ENCODE measurements at regions not wholly inside any gene's neighbourhood (a gene's known extent, or its start where the extent isn't known, plus 50 kb on each side); places are given as distances from the start of the nearest gene placed in this dataset.

DNA sequence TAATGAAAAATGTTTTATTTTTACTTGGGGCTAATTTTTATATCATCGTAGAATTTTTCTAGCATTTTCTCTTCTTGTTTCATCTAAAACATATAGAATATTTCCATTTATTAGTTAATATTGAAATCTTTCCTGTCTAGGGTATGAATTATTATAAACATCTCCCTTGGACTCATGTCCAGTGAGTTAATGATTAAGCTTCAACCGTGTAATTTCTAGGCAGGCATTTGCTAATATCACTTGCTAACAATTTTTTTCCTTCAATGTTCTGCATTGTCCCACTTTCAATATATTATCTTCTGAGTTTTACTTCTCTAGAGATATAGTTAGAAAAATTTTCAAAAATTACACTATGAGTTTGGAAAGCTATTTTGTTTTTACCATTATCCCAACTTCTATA lies 1371.6 kb upstream of the EPHA6 start:
- Histone ChIP-seq H3K4me3 (ENCODE audit: low read length in 2 of 2) (no peak overlapping the region), H3K27ac (ENCODE audit: low read depth in 2 of 2, low read length in 2 of 2) (no peak overlapping the region), H3K27me3 (ENCODE audit: control insufficient read depth in 2 of 2, insufficient read depth in 2 of 2, low read length in 2 of 2) (no peaks in the 10 kb centered on the region), H3K4me1 (ENCODE audit: control insufficient read depth in 2 of 2, insufficient read depth in 2 of 2, low read length in 2 of 2) (no peaks in the 10 kb centered on the region), H3K9me3 (ENCODE audit: control insufficient read depth in 2 of 2, low read length in 2 of 2) (no peaks in the 10 kb centered on the region), H3K36me3 (ENCODE audit: control insufficient read depth in 2 of 2, insufficient read depth in 2 of 2, low read length in 2 of 2) (no peaks in the 10 kb centered on the region), H3K9ac (ENCODE audit: low read depth in 1 of 2, low read length in 2 of 2) (no peak overlapping the region)

DNA sequence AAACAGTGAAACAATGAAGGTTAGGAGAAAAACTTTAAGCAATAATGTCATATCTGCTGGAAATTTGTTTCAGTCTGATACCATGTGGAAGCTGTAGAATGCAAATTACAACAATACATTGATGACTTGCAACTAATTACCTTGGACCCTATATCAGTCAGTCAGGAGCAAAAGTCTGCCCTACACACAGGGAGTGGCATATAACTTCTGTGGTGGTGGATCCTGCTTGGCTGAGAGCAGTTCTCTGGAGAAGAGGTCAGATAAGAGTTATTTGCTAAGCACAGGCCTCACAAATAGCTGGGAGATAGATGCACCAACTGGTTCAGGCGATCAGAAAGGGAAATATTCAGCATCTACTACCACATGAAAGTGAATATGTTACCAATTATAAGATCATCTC lies 1364.6 kb upstream of the EPHA6 start:
- Histone ChIP-seq H3K27ac (ENCODE audit: low read depth in 2 of 2, low read length in 2 of 2) (no peak overlapping the region), H3K27me3 (ENCODE audit: control insufficient read depth in 2 of 2, insufficient read depth in 2 of 2, low read length in 2 of 2) (no peaks in the 10 kb centered on the region), H3K4me3 (ENCODE audit: low read length in 2 of 2) (no peak overlapping the region), H3K4me1 (ENCODE audit: control insufficient read depth in 2 of 2, insufficient read depth in 2 of 2, low read length in 2 of 2) (no peaks in the 10 kb centered on the region), H3K9me3 (ENCODE audit: control insufficient read depth in 2 of 2, low read length in 2 of 2) (no peaks in the 10 kb centered on the region), H3K9ac (ENCODE audit: low read depth in 1 of 2, low read length in 2 of 2) (no peak overlapping the region), H3K36me3 (ENCODE audit: control insufficient read depth in 2 of 2, insufficient read depth in 2 of 2, low read length in 2 of 2) (no peaks in the 10 kb centered on the region)

DNA sequence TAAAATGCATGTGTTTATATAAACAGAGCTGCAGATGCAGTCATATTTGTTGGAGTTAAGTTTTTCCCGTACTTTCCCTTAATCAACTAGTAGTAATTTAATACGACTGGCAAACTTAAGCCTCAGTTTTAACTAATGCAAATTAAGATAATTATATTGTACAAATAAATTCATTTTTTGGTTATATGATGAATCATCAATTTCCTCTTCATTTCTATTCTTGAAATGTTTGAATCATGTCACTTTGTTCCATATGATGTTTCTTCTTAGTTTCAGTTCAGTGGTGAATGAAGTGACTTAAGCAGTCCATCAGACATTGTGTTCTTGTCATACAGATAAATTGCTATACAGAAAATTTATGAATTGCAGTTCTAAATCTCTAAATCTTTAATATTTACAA lies 1361.2 kb upstream of the EPHA6 start:
- Histone ChIP-seq H3K4me3 (ENCODE audit: low read length in 2 of 2) (no peak overlapping the region), H3K36me3 (ENCODE audit: control insufficient read depth in 2 of 2, insufficient read depth in 2 of 2, low read length in 2 of 2) (no peaks in the 10 kb centered on the region), H3K9me3 (ENCODE audit: control insufficient read depth in 2 of 2, low read length in 2 of 2) (no peaks in the 10 kb centered on the region), H3K27me3 (ENCODE audit: control insufficient read depth in 2 of 2, insufficient read depth in 2 of 2, low read length in 2 of 2) (no peaks in the 10 kb centered on the region), H3K27ac (ENCODE audit: low read depth in 2 of 2, low read length in 2 of 2) (no peak overlapping the region), H3K9ac (ENCODE audit: low read depth in 1 of 2, low read length in 2 of 2) (no peak overlapping the region), H3K4me1 (ENCODE audit: control insufficient read depth in 2 of 2, insufficient read depth in 2 of 2, low read length in 2 of 2) (no peaks in the 10 kb centered on the region)

DNA sequence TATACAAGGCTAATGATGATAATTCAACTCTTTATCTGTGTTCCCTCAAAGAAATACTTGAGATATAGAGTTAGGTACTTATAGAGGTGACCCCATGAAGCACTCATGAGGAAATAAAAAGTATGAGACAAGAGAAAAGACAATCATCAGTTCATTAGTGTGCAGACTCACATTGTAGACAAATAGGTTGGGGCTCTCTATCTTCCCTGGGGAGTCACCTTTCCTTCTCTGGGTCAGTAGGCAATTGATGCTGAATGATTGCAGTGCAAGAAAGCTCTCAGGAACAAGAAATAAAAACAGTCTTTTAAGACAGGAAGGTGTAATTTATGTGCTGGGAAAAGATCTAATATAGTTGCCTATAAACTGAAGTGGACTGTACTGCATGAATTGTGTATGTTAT lies 1357.6 kb upstream of the EPHA6 start:
- Histone ChIP-seq H3K9me3 (ENCODE audit: control insufficient read depth in 2 of 2, low read length in 2 of 2) (no peaks in the 10 kb centered on the region), H3K4me3 (ENCODE audit: low read length in 2 of 2) (no peak overlapping the region), H3K9ac (ENCODE audit: low read depth in 1 of 2, low read length in 2 of 2) (no peak overlapping the region), H3K36me3 (ENCODE audit: control insufficient read depth in 2 of 2, insufficient read depth in 2 of 2, low read length in 2 of 2) (no peaks in the 10 kb centered on the region), H3K27ac (ENCODE audit: low read depth in 2 of 2, low read length in 2 of 2) (no peak overlapping the region), H3K27me3 (ENCODE audit: control insufficient read depth in 2 of 2, insufficient read depth in 2 of 2, low read length in 2 of 2) (no peaks in the 10 kb centered on the region), H3K4me1 (ENCODE audit: control insufficient read depth in 2 of 2, insufficient read depth in 2 of 2, low read length in 2 of 2) (no peaks in the 10 kb centered on the region)

DNA sequence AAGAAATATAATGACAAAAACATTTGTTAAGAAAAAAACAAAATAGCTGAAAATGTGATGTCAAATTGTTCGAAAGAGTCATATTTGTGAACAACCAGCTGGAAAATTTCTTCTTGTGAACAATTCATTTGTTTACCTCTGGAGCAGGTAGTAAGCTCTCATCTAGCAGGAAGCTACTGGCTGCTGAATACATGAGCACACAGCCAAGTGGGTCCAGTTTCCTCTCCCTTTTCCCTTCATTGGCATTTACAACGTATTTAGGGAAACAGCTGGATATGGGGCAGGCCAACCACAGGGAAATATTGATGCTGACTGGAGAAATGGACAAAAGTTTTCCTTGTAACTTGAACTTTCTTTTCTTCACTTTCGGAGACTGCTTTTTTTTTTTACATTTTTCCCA lies 1354.7 kb upstream of the EPHA6 start:
- Histone ChIP-seq H3K4me1 (ENCODE audit: control insufficient read depth in 2 of 2, insufficient read depth in 2 of 2, low read length in 2 of 2) (no peaks in the 10 kb centered on the region), H3K27ac (ENCODE audit: low read depth in 2 of 2, low read length in 2 of 2) (no peak overlapping the region), H3K36me3 (ENCODE audit: control insufficient read depth in 2 of 2, insufficient read depth in 2 of 2, low read length in 2 of 2) (no peaks in the 10 kb centered on the region), H3K9ac (ENCODE audit: low read depth in 1 of 2, low read length in 2 of 2) (no peak overlapping the region), H3K27me3 (ENCODE audit: control insufficient read depth in 2 of 2, insufficient read depth in 2 of 2, low read length in 2 of 2) (no peaks in the 10 kb centered on the region), H3K4me3 (ENCODE audit: low read length in 2 of 2) (no peak overlapping the region), H3K9me3 (ENCODE audit: control insufficient read depth in 2 of 2, low read length in 2 of 2) (no peaks in the 10 kb centered on the region)

DNA sequence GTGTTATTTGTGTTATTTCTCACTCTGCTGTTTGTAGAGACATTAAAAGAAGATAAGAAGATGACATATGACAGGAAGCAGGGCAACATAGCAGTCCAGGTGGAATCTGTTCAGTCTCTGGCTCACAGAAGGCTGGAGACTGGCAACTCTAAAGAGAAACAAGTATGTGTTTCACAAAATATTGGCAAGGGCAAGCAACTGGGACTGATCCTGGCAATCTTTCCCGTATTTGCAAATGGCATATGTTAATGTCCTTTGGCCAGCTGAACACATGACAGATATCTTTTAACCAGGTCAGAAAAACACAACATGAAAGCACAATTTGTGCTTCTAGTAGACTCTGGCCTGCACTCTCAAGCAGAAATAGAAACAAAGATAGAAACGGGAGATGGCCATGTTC lies 1354.1 kb upstream of the EPHA6 start:
- no peaks in the 10 kb centered on the region for H3K9me3 ChIP-seq (ENCODE audit: control insufficient read depth in 2 of 2, low read length in 2 of 2)
- H3K27ac ChIP-seq (ENCODE audit: low read depth in 2 of 2, low read length in 2 of 2) = no peak overlapping the region
- H3K27me3 ChIP-seq (ENCODE audit: control insufficient read depth in 2 of 2, insufficient read depth in 2 of 2, low read length in 2 of 2) = no peaks in the 10 kb centered on the region
- no peak overlapping the region for H3K9ac ChIP-seq (ENCODE audit: low read depth in 1 of 2, low read length in 2 of 2)
- H3K36me3 ChIP-seq (ENCODE audit: control insufficient read depth in 2 of 2, insufficient read depth in 2 of 2, low read length in 2 of 2) = no peaks in the 10 kb centered on the region
- no peaks in the 10 kb centered on the region for H3K4me1 ChIP-seq (ENCODE audit: control insufficient read depth in 2 of 2, insufficient read depth in 2 of 2, low read length in 2 of 2)
- H3K4me3 ChIP-seq (ENCODE audit: low read length in 2 of 2) = no peak overlapping the region

DNA sequence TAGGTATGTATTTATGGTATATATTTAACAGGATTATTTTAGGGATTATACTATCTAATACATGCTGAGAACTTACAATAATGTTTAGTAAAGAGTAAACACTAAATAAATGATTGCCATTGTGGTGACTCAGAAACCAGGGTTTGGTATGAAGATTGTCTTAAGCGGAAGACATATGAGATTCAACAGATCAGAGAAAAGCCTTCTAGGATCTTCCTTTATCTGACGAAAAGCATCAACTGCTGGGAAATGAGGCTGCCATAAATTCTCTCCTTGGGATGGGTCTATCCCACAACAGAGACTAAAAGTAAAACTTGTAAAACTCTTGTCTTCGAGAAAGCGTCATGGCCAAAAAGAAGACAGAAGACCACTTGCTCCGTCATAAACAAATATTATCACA lies 1352.2 kb upstream of the EPHA6 start:
- H3K27me3 ChIP-seq (ENCODE audit: control insufficient read depth in 2 of 2, insufficient read depth in 2 of 2, low read length in 2 of 2) = no peaks in the 10 kb centered on the region
- no peaks in the 10 kb centered on the region for H3K36me3 ChIP-seq (ENCODE audit: control insufficient read depth in 2 of 2, insufficient read depth in 2 of 2, low read length in 2 of 2)
- no peak overlapping the region for H3K4me3 ChIP-seq (ENCODE audit: low read length in 2 of 2)
- no peaks in the 10 kb centered on the region for H3K9me3 ChIP-seq (ENCODE audit: control insufficient read depth in 2 of 2, low read length in 2 of 2)
- H3K4me1 ChIP-seq (ENCODE audit: control insufficient read depth in 2 of 2, insufficient read depth in 2 of 2, low read length in 2 of 2) = no peaks in the 10 kb centered on the region
- H3K27ac ChIP-seq (ENCODE audit: low read depth in 2 of 2, low read length in 2 of 2) = no peak overlapping the region
- no peak overlapping the region for H3K9ac ChIP-seq (ENCODE audit: low read depth in 1 of 2, low read length in 2 of 2)

DNA sequence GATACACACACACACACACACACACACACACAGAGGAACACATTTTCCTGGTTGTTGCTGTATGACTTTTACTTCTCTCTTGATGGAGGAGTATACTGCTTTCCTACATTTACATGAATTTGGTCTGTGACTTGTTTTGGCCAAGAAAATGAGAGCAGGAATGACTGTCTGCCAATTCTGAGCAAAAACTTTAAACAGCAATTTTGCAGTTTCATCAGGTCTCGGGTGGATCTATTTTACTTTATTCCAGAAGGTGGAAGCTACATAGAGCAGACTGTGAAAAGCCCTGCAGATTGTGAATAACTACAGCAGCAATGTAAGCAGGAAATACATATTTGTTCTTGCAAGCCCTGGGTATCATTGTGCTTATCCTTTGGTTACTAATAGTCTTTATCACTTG lies 1350.0 kb upstream of the EPHA6 start:
- H3K4me3 ChIP-seq (ENCODE audit: low read length in 2 of 2) = no peak overlapping the region
- H3K9ac ChIP-seq (ENCODE audit: low read depth in 1 of 2, low read length in 2 of 2) = no peak overlapping the region
- no peaks in the 10 kb centered on the region for H3K4me1 ChIP-seq (ENCODE audit: control insufficient read depth in 2 of 2, insufficient read depth in 2 of 2, low read length in 2 of 2)
- H3K9me3 ChIP-seq (ENCODE audit: control insufficient read depth in 2 of 2, low read length in 2 of 2) = no peaks in the 10 kb centered on the region
- H3K27ac ChIP-seq (ENCODE audit: low read depth in 2 of 2, low read length in 2 of 2) = no peak overlapping the region
- H3K27me3 ChIP-seq (ENCODE audit: control insufficient read depth in 2 of 2, insufficient read depth in 2 of 2, low read length in 2 of 2) = no peaks in the 10 kb centered on the region
- H3K36me3 ChIP-seq (ENCODE audit: control insufficient read depth in 2 of 2, insufficient read depth in 2 of 2, low read length in 2 of 2) = no peaks in the 10 kb centered on the region

DNA sequence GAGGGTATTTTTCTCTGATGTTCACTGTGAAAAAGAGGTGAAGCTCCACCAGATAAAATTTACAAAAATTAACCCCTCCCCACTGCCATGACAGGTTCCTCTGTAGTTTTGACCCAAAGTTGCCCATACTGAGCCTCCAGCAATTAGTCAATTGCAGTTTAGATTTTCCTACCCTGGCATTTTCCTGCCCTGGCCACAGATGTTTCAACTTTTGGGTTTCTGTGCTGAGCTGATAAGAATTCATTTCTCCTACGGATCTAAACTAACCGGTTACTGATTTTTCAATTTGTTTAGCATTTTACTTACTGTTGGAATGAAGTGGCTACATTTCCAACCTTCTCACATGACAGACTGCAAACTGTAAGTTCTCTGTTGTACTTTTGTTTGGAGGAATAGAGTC lies 1346.1 kb upstream of the EPHA6 start:
- Histone ChIP-seq H3K4me1 (ENCODE audit: control insufficient read depth in 2 of 2, insufficient read depth in 2 of 2, low read length in 2 of 2) (no peaks in the 10 kb centered on the region), H3K36me3 (ENCODE audit: control insufficient read depth in 2 of 2, insufficient read depth in 2 of 2, low read length in 2 of 2) (no peaks in the 10 kb centered on the region), H3K4me3 (ENCODE audit: low read length in 2 of 2) (no peak overlapping the region), H3K9ac (ENCODE audit: low read depth in 1 of 2, low read length in 2 of 2) (no peak overlapping the region), H3K27me3 (ENCODE audit: control insufficient read depth in 2 of 2, insufficient read depth in 2 of 2, low read length in 2 of 2) (no peaks in the 10 kb centered on the region), H3K9me3 (ENCODE audit: control insufficient read depth in 2 of 2, low read length in 2 of 2) (no peaks in the 10 kb centered on the region), H3K27ac (ENCODE audit: low read depth in 2 of 2, low read length in 2 of 2) (no peak overlapping the region)

DNA sequence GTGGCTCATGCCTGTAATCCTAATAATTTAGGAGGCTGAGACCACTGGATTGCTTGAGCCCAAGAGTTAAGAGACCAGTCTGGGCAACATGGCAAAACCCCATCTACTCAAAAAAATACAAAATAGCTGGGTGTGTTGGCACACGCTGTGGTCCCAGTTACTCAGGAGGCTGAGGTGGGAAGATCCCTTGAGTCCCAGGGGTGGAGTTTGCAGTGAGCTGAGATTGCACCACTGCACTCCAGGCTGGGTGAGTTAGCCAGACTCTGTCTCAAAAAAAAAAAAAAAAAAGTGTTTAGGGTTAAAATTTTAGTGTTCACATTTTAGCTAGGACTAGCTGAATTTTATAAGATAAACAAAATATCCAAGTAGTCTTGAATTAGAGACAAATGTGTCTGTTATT lies 1340.1 kb upstream of the EPHA6 start:
- Histone ChIP-seq H3K4me1 (ENCODE audit: control insufficient read depth in 2 of 2, insufficient read depth in 2 of 2, low read length in 2 of 2) (no peaks in the 10 kb centered on the region), H3K9me3 (ENCODE audit: control insufficient read depth in 2 of 2, low read length in 2 of 2) (no peaks in the 10 kb centered on the region), H3K36me3 (ENCODE audit: control insufficient read depth in 2 of 2, insufficient read depth in 2 of 2, low read length in 2 of 2) (no peaks in the 10 kb centered on the region), H3K4me3 (ENCODE audit: low read length in 2 of 2) (no peak overlapping the region), H3K9ac (ENCODE audit: low read depth in 1 of 2, low read length in 2 of 2) (no peak overlapping the region), H3K27me3 (ENCODE audit: control insufficient read depth in 2 of 2, insufficient read depth in 2 of 2, low read length in 2 of 2) (no peaks in the 10 kb centered on the region), H3K27ac (ENCODE audit: low read depth in 2 of 2, low read length in 2 of 2) (no peak overlapping the region)

DNA sequence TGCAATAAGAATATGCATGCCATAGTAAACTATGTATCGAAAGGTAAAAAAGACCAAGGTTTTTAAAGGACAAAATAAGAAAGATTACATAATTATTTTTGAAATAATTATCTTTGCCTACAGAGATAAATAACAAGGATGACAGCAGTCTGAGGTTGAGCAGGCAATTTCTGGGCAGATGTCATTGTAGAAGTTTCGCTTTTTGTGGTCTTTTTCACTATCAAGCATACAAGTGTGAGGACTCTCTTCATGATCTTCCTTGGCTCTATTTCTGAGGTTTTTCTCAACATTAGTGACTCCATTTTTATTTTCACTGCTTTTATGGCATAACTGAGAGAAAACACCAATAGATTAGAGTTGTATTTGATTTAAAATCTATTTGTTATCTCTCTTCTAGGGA lies 1337.9 kb upstream of the EPHA6 start:
- H3K4me1 ChIP-seq (ENCODE audit: control insufficient read depth in 2 of 2, insufficient read depth in 2 of 2, low read length in 2 of 2) = no peaks in the 10 kb centered on the region
- H3K4me3 ChIP-seq (ENCODE audit: low read length in 2 of 2) = no peak overlapping the region
- no peaks in the 10 kb centered on the region for H3K9me3 ChIP-seq (ENCODE audit: control insufficient read depth in 2 of 2, low read length in 2 of 2)

More for the DNA sequence above, 1337.9 kb upstream of the EPHA6 start:
- Histone ChIP-seq H3K27me3 (ENCODE audit: control insufficient read depth in 2 of 2, insufficient read depth in 2 of 2, low read length in 2 of 2) (no peaks in the 10 kb centered on the region), H3K27ac (ENCODE audit: low read depth in 2 of 2, low read length in 2 of 2) (no peak overlapping the region), H3K36me3 (ENCODE audit: control insufficient read depth in 2 of 2, insufficient read depth in 2 of 2, low read length in 2 of 2) (no peaks in the 10 kb centered on the region), H3K9ac (ENCODE audit: low read depth in 1 of 2, low read length in 2 of 2) (no peak overlapping the region)
